ENCODE measurements at regions not wholly inside any gene's neighbourhood (a gene's known extent, or its start where the extent isn't known, plus 50 kb on each side); places are given as distances from the start of the nearest gene placed in this dataset.

DNA sequence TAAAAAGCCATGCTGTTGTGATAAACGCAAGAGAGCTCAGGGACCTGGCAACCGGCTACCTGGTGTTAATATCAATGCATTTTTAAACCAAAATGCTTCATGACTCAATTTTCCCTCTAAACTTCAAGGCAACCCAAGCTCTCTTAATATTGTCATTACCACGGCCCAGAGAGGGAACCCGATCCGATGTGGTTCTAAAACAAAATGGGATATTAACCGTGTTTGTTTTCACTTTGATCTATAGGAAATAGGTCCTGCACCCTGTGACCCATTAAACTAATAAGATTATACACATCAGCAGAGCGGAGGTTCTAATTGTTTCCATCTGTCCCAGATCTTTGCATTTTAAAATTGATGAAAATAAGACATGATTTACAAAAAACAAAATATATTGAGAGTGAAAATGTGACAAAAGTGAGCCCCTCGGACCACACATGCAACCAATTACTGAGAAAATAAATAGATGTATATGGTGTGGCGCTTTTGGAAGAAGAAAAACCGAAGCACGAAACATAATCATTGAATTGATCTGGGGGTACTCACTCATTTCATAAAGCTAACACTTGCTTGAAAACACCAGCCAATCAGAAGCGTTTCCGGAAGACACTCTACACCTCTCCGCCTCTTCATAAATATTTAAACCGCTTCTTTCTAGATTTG, 290.3 kb upstream of the NFE2L3 start:
- DNase-seq (ENCODE audit: low read depth in 4 of 4, low spot score in 2 of 4) = no peak

DNA sequence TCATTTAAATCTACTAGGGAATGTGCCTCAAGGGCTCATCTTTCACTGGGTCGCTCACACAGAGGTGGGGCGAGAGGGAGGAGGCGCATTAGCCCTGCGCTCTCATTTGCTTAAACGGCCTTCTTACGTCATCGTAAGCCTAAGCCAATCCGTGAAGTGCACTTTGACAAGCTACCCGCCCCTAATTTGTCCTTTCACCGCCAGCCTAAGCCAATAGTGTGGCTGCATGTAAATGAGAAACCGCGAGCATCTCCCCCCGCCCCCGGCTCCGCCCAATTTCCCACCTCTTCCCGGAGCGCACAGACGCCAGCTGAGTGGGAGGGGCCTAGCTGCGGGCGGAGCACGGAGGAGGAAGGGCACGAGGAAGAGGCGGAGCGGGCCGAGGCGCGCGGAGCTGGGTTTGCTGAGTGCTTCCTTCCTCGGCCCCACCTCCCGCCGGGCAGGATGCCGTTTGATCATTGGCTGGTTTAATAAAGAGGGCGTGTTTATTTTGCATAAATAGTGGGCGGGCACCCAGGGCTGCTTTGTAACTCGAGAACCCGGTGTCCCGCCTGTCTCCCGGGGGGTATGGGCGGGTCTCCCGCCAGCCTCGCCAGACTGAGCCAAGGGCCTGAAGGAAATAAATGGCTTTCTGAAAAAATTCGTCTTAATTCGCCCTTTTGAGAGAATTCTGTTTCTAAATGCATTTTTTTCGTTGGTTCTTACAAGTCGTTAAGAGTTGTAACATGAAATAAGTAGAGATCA, 289.6 kb upstream of the NFE2L3 start:
- peak; percentile 98 to 99 (median 99) for DNase-seq (ENCODE audit: low read depth in 4 of 4, low spot score in 2 of 4)

DNA sequence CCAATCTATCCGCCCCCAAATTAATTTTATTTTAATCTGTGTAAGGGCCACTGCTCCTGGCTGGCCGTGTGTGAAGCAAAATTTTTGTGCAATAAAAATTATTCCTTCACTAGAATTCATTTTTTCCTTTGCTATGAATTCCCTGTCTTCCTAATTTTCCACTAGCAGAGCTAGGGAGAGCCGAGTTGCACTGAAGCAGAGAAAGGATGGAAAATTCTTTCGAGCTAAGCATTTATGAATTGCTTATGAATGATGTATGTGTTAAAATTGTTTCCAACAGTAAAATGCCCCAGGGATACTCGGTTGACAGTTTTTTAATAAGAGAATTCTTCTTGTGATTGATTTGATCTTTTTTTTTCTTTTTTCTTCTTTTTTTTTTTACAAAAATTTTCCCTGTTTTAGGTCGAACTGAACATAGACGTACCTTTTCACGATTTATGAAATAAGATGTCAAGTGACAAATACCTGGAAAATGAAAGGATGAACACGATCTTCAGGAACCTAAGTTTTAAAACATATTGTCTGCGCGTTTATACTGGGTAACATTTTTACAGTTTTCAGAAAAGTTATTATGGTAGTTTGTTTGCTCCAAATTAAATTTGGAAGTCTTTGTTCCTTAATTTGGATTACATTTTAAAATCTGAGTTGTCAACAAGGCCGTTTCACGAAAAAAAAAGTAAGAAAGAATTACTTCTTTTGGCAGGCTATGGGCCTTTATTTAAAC, 288.8 kb upstream of the NFE2L3 start:
- no peak for DNase-seq (ENCODE audit: low read depth in 4 of 4, low spot score in 2 of 4)

DNA sequence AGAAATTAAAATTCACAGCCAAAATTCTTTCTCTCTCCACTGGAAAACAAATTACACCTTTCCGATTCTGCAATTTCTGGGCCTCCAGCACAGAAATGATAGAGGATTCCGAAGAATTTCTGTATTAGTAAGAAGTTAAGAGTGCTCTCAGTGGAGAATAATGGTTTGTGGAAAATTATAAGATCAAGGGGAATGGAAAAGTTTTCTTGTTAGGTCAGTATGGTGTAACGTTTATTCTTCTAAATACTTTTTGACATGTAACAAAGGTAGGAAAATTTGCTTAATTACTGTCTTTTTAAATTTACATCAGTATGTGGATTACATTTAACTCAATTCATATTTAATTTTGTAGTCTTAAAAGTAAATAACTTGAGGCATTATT, 288.3 kb upstream of the NFE2L3 start:
- DNase-seq (ENCODE audit: low read depth in 4 of 4, low spot score in 2 of 4) = no peak

DNA sequence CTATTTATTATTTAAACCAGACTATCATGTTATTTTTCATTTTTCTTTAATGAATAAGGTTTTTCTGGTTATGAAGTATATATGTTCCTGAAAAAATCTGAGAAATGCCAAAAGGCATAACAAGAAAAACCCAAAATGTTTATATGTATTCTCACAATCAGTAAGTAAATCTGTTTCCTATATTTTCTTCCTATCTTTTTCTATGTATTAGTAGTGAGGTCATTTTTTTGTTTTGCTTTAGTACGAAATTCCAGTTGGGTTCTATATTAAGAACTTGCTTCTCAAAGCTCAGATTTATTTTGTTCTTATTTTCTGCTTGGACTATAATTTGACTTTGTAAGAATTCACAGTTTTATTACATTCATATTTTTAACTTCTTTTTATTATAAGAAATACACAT, 287.5 kb upstream of the NFE2L3 start:
- DNase-seq (ENCODE audit: low read depth in 4 of 4, low spot score in 2 of 4) = no peak

DNA sequence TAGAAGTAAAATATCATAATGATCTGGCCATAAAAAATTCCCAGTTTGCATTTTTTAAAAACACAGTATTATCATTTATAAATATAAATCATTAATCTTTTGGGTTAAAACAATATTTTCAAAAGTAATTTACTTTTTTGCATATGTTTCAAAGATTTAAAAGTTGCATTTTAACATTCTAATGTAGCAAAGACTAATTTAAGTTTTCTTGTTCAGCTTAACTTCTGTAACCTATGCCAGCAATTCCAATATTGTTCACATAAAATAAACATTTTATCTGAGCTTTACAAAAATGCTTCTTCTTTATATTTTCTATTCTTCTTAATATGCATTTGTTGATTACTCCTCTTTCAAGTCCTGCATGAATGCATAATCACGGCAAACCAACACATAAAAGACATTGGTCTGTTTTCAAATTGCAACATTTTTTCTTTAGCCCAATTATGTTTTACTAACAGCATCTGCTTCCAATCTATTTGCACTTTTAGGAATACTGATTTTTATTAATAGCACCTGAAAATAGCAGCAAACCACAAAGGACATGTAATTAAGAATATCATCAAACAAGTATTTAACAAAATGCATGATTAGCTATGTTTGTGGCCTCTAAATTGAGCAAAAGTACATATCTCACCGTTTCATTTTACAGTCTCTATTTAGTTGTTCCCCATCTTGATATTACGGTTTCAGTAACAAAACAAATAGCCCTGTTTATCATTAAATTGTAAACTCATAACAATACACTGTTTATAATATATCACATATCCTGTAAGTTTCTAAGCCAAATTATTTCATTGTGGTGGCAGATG, 286.9 kb upstream of the NFE2L3 start:
- DNase-seq (ENCODE audit: low read depth in 4 of 4, low spot score in 2 of 4) = peak in 1 of 4 donors; percentile 55

DNA sequence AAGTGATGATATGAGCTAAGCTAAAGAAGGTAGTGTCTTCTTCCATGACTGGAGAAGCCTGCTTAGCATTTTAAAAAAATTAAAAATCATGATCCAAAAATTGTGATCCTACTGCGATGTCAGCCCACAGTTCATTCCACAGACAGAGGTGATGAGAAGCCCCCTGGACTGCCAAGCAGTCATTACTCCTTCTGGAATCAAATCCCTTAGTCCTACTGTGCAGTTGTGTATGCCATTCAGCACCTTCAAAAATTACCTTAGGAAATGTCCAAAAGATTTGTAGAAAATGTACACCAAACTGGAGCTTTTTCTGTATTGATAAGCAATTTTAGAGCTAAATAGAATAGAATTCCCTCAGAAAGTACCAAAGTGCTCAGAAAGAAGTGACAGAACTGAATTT, 283.5 kb upstream of the NFE2L3 start:
- DNase-seq (ENCODE audit: low read depth in 4 of 4, low spot score in 2 of 4) = no peak

DNA sequence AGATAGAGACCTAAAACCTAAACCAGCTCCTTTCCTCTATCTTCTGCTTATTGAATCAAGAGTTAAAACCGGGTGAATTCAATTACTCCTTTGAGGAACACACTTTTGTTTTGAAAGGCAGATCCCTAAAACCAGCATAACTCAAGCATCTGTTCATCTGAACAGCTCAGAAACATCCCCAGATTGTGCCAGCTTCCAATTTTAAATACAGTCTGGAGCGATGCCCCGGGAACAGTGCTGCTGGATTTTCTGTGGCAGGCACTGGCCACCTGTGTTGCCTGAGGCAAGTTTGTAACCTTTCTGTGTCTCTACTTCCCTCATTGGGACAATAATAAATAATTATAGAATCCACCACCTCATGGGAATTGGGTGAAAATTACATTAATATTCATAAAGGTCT, 281.4 kb upstream of the NFE2L3 start:
- no peak for DNase-seq (ENCODE audit: low read depth in 4 of 4, low spot score in 2 of 4)

DNA sequence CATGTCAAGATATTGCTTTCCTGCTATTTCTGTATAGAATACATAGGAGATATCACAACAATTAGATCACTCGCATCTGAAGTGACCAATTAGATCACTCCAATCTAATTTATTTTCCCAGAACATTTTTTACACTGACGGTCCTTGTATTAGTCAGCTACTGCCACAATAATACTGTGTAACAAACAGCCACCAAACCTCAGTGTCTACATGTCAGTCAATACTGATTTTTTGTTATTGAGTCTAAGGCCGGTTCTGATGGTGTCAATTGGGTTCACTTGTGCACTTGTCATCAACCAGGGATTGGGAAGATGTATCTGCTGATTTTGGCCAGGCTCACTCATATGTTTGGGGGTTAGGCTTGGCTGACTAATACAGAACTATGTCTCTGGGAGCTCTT, 275.9 kb upstream of the NFE2L3 start:
- DNase-seq (ENCODE audit: low read depth in 4 of 4, low spot score in 2 of 4) = no peak

DNA sequence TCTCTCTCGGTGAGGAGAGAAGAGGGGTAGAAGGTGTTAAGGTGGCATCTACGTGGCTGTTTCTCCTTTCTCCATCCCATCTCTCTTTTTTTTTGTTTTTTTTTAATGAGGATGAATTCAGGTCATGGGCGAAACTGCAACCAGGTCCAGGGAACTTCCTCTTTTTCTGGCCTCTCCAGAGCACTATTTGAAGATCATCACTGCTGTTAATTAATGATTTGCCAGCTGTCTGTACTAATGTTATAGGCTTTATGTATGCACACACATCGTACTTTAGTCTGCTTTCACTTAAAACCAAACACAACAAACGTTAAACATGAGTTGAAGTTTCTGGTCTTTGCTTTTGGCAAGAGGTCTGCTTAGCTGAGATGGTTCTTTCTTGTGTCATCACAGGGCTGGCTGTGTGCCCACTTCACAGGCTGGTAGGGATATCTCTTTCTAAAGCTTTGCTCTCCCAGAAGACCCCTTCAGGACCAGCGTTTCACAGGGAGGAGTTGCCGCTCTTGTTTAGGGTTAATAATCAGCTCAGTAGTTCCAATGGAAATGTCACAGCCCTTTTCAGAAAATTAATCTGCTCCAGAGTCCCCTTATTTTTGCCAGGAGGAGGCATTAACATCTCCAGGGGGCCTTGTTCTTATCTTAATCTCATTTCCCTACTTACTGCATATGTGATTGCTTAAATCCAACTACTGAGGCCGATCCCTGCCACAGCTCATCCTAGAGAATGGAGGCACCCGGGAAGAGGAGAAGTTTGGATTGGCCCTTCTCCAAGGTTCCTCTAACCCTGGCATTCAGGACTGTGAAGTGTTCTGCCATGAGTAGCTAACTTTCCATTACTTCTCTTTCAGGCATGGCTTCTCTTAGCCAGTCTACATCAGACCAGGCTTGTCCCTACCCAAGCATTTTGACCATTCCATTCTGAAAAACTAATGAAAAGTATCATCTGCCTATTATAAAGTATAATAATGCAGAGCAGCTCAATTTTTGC, 273.9 kb upstream of the NFE2L3 start:
- no peak for DNase-seq (ENCODE audit: low read depth in 4 of 4, low spot score in 2 of 4)

DNA sequence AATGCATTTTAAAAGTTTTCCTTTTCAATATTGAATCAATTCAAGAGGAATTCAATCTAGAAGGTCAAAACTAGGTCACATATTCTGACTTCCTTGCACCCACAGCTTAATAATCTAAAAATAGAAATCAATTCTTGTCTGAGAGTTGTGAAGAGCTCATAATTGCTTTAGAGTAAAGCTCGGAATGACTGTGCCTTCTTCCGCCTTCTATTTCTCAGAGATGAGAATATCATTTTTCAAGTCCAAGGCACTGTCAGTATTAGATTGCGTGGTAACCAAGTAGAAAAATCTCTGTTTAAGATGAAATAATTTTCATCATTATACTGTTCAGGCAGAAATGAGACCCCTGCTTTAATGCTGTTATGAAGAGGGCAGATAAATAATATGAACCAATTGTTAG, 272.2 kb upstream of the NFE2L3 start:
- DNase-seq (ENCODE audit: low read depth in 4 of 4, low spot score in 2 of 4) = no peak

DNA sequence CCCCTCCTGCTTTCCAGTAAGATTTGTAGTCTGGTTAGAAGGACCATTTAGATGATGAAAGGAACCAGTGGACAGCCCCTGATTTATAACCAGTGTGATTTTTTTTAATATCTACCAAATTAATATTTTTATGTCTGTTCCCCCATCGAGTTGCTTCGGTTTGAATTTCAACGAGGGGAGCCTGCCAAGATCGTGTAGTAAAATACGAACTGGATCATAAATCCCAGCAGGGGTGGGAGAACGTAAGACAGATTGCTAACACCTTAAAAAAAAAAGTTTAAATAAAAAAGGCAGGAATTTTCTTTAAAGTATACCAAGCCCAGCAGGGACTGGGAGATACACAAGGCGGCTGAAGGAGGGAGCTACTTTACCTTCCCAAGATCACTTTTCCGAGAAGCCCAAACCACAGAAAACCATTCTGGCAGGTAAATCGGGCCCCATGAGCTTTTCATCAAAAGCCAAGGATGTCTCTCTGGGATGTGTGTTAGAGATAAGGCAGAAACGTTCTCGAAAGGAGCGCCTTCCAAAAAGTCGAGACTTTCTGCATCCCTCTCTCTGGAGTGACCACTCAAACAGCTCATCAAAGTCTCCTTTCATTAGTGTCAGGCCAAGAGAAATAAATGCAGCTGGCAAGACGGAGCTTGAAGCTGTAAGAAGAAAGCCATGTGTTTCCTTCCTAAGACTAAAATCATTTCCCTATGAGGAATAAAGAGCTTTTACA, 270.5 kb upstream of the NFE2L3 start:
- no peak for DNase-seq (ENCODE audit: low read depth in 4 of 4, low spot score in 2 of 4)

DNA sequence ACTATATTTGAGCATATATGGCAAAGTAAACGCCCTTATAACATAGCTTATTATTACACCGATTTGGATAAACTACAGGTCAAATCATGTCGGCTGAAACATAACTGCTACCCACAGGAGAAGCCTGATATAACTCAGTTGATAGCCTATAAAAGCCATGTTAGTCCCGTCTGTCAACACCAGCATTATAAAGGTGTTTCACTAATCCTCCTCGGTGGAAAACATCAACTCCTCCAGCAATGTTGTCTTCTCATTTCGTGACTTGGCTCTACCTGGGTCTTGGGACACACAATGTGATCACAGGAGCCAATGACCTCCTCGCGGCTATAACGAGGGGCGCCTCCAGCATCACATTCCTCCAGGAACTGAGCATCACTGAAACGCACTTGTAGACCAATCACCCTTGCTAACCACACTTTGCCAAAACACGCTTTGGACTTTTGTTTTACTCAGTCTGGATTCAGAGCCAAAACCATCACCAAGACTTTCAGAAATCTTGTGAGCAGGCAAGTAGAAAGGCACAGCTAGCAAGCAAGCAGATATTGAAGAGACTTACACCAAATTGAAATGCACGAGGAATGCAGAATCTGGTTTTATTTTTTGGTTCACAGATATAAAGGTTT, 269.7 kb upstream of the NFE2L3 start:
- no peak for DNase-seq (ENCODE audit: low read depth in 4 of 4, low spot score in 2 of 4)

DNA sequence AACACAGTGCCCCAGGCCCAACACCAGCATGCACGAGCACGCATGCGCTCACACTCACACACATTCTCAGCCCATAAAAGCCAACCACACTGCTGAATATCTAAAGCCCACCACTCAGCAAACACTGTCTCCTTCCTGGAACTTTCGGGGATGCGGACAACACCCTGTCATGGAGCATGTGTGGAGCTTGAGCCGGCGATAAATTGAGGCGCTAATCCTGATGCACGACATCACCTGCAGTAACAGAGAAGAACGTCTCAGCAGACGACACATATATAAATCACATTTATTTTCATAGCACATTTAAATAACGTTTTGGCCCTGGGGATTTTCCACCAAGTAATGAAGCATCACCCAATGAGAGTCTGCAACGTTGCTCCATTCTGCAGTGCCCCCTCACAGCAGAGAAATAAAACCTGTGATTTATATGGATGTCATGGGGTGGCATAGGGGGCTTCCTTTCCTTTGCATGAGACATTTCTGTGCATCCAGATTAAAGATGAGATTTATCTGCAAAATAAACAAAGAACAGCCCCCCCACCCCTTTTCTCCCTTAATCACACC, 267.7 kb upstream of the NFE2L3 start:
- no peak for DNase-seq (ENCODE audit: low read depth in 4 of 4, low spot score in 2 of 4)

DNA sequence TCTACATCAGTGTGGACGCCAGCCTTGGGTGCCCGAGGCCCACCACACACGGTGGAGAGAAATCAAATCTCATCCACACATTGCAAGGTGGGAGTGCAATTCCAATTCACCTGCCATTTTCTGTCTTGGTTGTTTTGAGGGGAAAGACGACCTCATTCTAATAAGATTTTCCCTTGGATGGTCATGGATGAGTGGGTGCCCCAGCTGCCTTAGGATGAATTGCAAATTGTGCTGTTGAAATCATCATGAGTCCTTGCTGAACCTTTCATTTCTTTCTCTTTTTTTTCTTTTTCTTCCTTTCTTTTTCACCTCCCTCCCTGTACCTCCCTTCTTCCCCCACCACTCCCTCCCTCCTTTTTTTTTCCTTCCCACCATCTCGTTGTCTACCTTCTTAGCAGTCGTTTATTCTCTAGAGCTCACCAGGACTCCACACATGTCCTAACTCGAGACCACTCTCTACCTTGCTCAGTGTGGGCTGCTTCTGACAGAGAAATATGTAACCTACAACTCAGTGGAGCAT, 266.9 kb upstream of the NFE2L3 start:
- no peak for DNase-seq (ENCODE audit: low read depth in 4 of 4, low spot score in 2 of 4)

DNA sequence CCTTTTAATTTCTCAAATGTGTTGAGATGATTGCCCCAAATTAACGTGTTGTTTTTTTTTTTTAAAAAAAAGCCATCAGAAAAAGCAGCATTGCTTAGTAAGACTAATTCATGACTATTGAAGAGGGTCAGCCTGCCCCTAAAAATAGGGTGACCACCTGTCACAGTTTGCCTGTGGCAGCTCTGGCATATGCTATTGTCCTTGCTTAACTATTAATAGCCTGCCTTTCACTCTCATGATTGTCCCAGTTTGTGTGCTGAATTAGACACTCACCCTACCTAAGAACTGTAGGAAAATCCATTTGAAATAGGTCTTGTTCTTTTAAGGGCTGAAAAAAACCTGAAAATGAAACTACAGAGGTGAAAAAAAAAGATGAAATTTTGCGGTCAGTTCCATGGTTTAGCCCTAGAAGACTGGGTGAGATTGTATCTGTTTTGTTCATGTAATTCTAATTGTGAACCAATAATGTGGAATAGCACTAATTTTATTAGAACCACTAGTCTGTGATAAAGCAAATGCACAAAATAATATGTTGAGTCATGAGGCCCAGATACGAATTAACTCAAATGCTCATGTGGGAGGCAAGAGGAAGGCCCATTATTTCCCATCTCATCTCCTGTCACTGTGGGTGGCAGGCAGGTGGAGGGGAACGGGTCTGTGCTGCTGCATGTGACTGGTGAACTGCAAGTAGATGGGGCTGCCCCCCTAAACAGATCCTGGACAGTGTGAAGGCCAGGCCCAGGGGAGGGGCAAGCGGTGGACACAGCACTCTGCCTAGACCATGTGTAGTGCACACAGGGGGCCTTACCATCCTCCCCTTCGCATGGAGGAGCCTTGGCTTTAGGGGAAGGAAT, 265.4 kb upstream of the NFE2L3 start:
- DNase-seq (ENCODE audit: low read depth in 4 of 4, low spot score in 2 of 4) = no peak

DNA sequence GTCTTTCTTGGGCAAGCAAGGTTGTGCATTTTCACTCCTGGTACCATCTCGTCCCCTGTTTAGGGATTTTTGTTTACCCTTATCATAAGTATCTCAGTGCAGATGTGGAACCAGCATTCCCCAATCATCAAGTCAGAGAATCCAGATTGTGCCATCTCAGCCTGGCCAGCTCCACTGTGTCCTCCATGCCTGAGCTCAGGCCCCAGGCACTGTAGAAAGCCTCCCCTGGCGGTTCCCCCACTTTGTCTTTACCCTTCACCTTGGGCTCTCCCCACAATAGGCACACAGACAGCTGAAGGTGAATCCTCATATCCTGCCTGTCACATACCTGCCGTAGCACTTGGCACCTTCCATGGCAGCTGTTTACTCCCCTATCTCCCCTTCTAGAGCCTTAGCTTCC, 264.7 kb upstream of the NFE2L3 start:
- no peak for DNase-seq (ENCODE audit: low read depth in 4 of 4, low spot score in 2 of 4)

Measured in left renal cortex interstitium (tissue), 4 donors.